Naive thymus-derived CD8-positive, alpha-beta T cell (primary cell): ENCODE measurements at regions not wholly inside any gene's neighbourhood (a gene's known extent, or its start where the extent isn't known, plus 50 kb on each side); places are given as distances from the start of the nearest gene placed in this dataset.

Experiments used
- ATAC-seq, 2 donors: fragments of 150-1000 bp; cut with Tn5 transposase in 1 of 2; sonication (Bioruptor Pico), chemical (Tn5 transposase) in 1 of 2; 1 replicate in 1 of 2; 2 replicates in 1 of 2; pipeline ENCODE4 v1.10.0; 2021; ENCODE audit warnings: mild to moderate bottlenecking in 2 of 2, moderate library complexity in 2 of 2
- POLR2A ChIA-PET: fragments of 350-600 bp; sonication (Branson Sonifier 250); formaldehyde crosslinking; loops from one replicate; lab custom pipeline; 2021; ENCODE audit warnings: antibody characterized with exemption; lab: Charles Lee
- DNase-seq, 10 donors: peaks; one replicate each; pipeline versions ENCODE4 v3.0.0 to v3.0.0-alpha.2; 2020 to 2022
- H3K27ac Mint-ChIP-seq, 10 donors: one replicate each; pipeline ENCODE4 v1.8.0; 2020 to 2022; ENCODE audit warnings: mild to moderate bottlenecking in 10 of 10, mixed read lengths in 10 of 10, moderate library complexity in 4 of 10, inconsistent platforms in 1 of 10
- H3K27me3 Mint-ChIP-seq, 5 donors: one replicate each; pipeline ENCODE4 v1.8.0; 2021 to 2022; ENCODE audit warnings: mixed read lengths in 5 of 5
- H3K36me3 Mint-ChIP-seq, 3 donors: one replicate each; pipeline ENCODE4 v1.8.0; 2020 to 2022; ENCODE audit warnings: mixed read lengths in 3 of 3, mild to moderate bottlenecking in 2 of 3, inconsistent platforms in 1 of 3
- H3K4me1 Mint-ChIP-seq, 4 donors: one replicate each; pipeline ENCODE4 v1.8.0; 2021 to 2022; ENCODE audit warnings: mixed read lengths in 4 of 4
- H3K4me3 Mint-ChIP-seq, 10 donors: one replicate each; pipeline ENCODE4 v1.8.0; 2020 to 2022; ENCODE audit warnings: mild to moderate bottlenecking in 10 of 10, mixed read lengths in 10 of 10, moderate library complexity in 6 of 10, inconsistent platforms in 1 of 10
- H3K9me3 Mint-ChIP-seq, 9 donors: one replicate each; pipeline ENCODE4 v1.8.0; 2020 to 2022; ENCODE audit warnings: mixed read lengths in 9 of 9, mild to moderate bottlenecking in 3 of 9, inconsistent platforms in 1 of 9, moderate library complexity in 1 of 9

DNA sequence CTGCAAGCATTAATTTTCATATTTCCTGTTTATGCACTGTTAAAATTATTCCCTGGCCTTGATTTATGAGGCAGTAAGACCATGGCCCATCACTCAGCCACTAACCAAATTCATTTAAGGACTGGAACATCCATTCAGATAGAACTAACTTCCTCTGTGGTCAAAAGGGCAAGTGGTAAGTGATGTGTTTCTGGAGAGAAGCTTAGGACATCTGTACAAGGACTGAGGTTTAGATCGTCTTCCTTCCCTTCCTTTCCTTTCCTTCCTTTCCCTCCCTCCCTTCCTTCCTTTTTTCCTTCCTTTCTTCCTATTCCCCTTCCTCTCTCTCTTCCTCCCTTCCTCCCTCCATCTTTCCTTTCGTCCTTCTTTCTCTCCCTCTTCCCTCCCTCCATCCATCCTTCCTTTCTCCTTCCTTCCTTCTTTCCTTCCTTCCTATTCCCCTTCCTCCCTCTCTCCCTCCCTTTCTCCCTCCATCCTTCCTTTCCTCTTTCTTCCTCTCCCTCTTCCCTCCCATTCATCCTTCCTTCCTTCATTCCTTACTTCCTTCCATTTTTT lies 1019.4 kb downstream of the TYW1 start:
- H3K4me1 Mint-ChIP-seq, result no peaks in the 10 kb centered on the region
- no peak for ATAC-seq
- no peak overlapping the region for H3K4me3 Mint-ChIP-seq
- no peaks in the 10 kb centered on the region for H3K27me3 Mint-ChIP-seq
- no peak overlapping the region for H3K27ac Mint-ChIP-seq
- POLR2A ChIA-PET, result no interaction called here
- H3K9me3 Mint-ChIP-seq, result peaks cover 0 to 24% (median 11%) of the 10 kb centered on the region in 9 donors
- peaks cover 0 to 9% (median 1%) of the 10 kb centered on the region in 3 donors for H3K36me3 Mint-ChIP-seq
- DNase-seq, result no peak

- Mint-ChIP-seq H3K4me1 (no peaks in the 10 kb centered on the region), H3K9me3 (peaks cover 0 to 32% (median 11%) of the 10 kb centered on the region in 9 donors), H3K4me3 (no peak overlapping the region), H3K27me3 (no peaks in the 10 kb centered on the region), H3K27ac (no peak overlapping the region), H3K36me3 (peaks cover 0 to 4% (median 0%) of the 10 kb centered on the region in 3 donors)
- no peak for DNase-seq
- ATAC-seq, result no peak
- POLR2A ChIA-PET, result no interaction called here
Measured at GRCh38 chr7:68020102-68020501, 1023.5 kb downstream of the TYW1 start.

DNA sequence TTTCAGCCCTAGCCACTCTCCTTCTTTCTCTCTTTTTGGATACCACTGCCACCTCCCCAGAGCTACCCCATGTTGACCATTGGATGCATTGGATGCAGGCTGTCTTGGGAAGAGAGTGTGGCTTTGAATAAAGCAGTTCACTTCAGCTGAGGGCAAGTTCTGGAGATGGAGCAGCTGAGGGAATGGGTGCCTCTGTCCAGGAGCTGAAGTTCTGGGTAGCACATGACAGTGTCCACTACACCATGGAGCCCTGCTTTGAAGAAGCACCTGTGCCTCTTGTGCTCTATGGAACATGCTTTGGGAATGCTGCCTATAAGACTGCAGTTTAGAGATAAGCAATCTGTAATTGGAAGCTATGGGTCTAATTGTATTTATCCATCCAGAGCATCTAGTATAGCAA lies 1028.7 kb downstream of the TYW1 start:
- POLR2A ChIA-PET, result no interaction called here
- H3K4me1 Mint-ChIP-seq, result no peaks in the 10 kb centered on the region

DNA sequence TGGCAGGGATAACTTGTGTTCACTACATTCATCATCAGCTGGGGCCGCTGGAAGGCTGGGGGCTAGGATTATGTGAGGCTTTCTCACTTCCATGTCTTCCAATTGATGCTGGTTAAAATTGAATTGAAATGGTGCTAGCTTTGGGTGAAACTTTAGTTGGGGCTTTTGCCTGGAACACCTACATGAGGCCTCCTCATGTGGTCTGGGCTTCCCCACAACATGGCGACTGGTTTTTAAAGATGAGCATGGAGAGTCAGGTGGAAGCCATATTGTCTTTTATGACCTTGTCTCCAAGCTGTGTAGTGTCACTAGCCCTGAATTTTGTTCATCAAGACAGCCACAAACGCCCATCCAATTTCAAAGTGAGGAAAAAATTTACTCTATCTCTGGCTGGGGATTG lies 1033.9 kb downstream of the TYW1 start:
- peaks cover 3 to 38% (median 16%) of the 10 kb centered on the region in 9 donors for H3K9me3 Mint-ChIP-seq
- ATAC-seq, result no peak
- no peak for DNase-seq
- peaks cover 0 to 4% (median 0%) of the 10 kb centered on the region in 5 donors for H3K27me3 Mint-ChIP-seq
- no peak overlapping the region for H3K27ac Mint-ChIP-seq
- POLR2A ChIA-PET, result no interaction called here
- no peaks in the 10 kb centered on the region for H3K4me1 Mint-ChIP-seq
- H3K36me3 Mint-ChIP-seq, result peaks cover 0 to 4% (median 0%) of the 10 kb centered on the region in 3 donors
- H3K4me3 Mint-ChIP-seq, result no peak overlapping the region

More for the DNA sequence above, 1028.7 kb downstream of the TYW1 start:
- Mint-ChIP-seq H3K27ac (no peak overlapping the region), H3K4me3 (no peak overlapping the region), H3K36me3 (peaks cover 0 to 4% (median 0%) of the 10 kb centered on the region in 3 donors), H3K9me3 (peaks cover 0 to 23% (median 9%) of the 10 kb centered on the region in 9 donors), H3K27me3 (no peaks in the 10 kb centered on the region)
- DNase-seq, result no peak
- ATAC-seq, result no peak

- Mint-ChIP-seq H3K27ac (no peak overlapping the region), H3K36me3 (peaks cover 0 to 4% (median 0%) of the 10 kb centered on the region in 3 donors), H3K4me1 (no peaks in the 10 kb centered on the region), H3K9me3 (peaks cover 3 to 33% (median 16%) of the 10 kb centered on the region in 9 donors), H3K27me3 (peaks cover 0 to 4% (median 0%) of the 10 kb centered on the region in 5 donors), H3K4me3 (no peak overlapping the region)
- DNase-seq (no peak), ATAC-seq (no peak)
- POLR2A ChIA-PET, result no interaction called here
Measured at GRCh38 chr7:68031180-68031943, 1034.7 kb downstream of the TYW1 start.

DNA sequence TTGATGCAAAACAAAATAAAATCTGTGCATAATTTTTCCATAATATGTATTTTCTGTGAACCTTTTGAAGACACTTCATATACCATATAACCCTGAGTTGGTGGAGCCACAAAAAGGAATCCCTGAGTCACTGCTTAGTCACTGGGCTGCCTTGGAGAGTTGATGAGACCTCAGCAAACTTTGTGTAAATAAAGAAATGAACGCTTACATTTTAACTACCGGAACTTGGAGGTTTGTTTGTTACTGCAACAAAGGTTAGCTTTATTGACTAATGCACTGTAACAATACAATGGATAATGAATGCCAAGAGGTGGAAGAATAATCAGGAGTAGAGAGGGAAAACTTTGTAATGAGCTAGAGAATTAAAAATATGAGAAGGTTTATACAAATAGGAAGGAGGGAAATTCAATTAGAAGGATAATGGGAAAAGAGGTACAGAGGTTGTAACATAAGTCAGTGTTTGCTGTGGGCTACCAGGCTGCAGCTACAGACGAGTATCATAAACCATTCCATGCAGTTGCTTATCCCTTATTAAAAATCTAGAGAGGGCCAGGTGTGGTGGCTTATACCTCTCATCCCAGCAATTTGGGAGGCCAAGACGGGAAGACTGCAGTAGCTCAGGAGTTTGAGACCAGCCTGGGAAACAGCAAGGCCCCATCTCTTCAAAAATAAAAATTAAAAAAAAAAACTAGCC lies 1042.1 kb downstream of the TYW1 start:
- peaks cover 0 to 1% (median 0%) of the 10 kb centered on the region in 5 donors for H3K27me3 Mint-ChIP-seq
- no peaks in the 10 kb centered on the region for H3K4me1 Mint-ChIP-seq
- ATAC-seq (no peak), DNase-seq (no peak)
- peaks cover 0 to 28% (median 5%) of the 10 kb centered on the region in 9 donors for H3K9me3 Mint-ChIP-seq
- no peak overlapping the region for H3K27ac Mint-ChIP-seq
- H3K36me3 Mint-ChIP-seq, result no peaks in the 10 kb centered on the region
- H3K4me3 Mint-ChIP-seq, result no peak overlapping the region
- POLR2A ChIA-PET, result no interaction called here

GRCh38 chr7:68041554-68041953 lies 1044.9 kb downstream of the TYW1 start:
- Mint-ChIP-seq H3K27me3 (peaks cover 0 to 1% (median 0%) of the 10 kb centered on the region in 5 donors), H3K9me3 (peaks cover 0 to 27% (median 5%) of the 10 kb centered on the region in 9 donors), H3K36me3 (no peaks in the 10 kb centered on the region), H3K4me3 (no peak overlapping the region), H3K4me1 (no peaks in the 10 kb centered on the region), H3K27ac (no peak overlapping the region)
- POLR2A ChIA-PET, result no interaction called here
- ATAC-seq, result no peak
- no peak for DNase-seq

DNA sequence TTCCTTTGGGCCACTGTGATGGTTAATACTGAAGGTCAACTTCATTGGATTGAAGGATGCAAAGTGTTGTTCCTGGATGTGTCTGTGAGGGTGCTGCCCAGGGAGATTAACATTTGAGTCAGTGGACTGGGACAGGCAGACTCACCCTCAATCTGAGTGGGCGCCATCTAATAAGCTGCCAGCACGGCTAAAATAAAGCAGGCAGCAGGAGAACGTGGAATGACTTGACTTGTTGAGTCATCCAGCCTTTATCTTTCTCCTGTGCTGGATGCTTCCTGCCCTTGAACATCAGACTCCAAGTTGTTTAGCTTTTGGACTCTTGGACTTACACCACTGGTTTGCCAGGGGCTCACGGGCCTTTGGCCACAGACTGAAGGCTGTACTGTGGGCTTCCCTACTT lies 1046.9 kb downstream of the TYW1 start:
- Mint-ChIP-seq H3K27me3 (peaks cover 0 to 1% (median 0%) of the 10 kb centered on the region in 5 donors), H3K4me1 (no peaks in the 10 kb centered on the region), H3K4me3 (no peak overlapping the region), H3K9me3 (peaks cover 0 to 21% (median 7%) of the 10 kb centered on the region in 9 donors), H3K27ac (no peak overlapping the region), H3K36me3 (no peaks in the 10 kb centered on the region)
- ATAC-seq, result no peak
- no peak for DNase-seq
- POLR2A ChIA-PET, result no interaction called here

- DNase-seq, result no peak
- Mint-ChIP-seq H3K36me3 (no peaks in the 10 kb centered on the region), H3K27ac (no peak overlapping the region), H3K4me1 (no peaks in the 10 kb centered on the region), H3K9me3 (peaks cover 0 to 18% (median 3%) of the 10 kb centered on the region in 9 donors), H3K4me3 (no peak overlapping the region), H3K27me3 (no peaks in the 10 kb centered on the region)
- POLR2A ChIA-PET, result no interaction called here
- no peak for ATAC-seq
Measured at GRCh38 chr7:68050627-68051026, 1054.0 kb downstream of the TYW1 start.

DNA sequence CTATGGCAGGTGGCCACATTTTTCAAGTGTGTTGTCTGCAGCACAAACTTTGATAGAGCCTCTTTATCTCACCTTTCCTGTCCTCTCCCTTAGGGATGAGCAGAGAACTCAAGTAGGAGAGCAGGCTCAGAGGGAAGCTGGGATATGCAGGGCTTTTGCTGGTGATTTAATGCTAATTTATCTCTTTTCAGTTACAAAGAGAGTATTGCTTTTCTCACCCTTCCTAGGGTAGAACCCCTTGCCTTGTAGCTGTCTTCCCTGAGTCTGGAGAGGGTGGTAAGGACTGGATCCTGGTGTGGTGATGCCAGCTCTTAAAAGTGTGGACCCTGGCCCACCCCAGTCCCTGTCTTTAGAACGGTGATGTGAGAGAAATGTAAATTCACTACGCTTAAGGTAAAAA lies 1061.4 kb downstream of the TYW1 start:
- no peak for DNase-seq
- Mint-ChIP-seq H3K27ac (no peak overlapping the region), H3K4me1 (no peaks in the 10 kb centered on the region), H3K9me3 (peaks cover 0 to 26% (median 8%) of the 10 kb centered on the region in 9 donors), H3K4me3 (no peak overlapping the region), H3K27me3 (peaks cover 0 to 9% (median 0%) of the 10 kb centered on the region in 5 donors), H3K36me3 (peaks cover 0 to 10% (median 0%) of the 10 kb centered on the region in 3 donors)
- no peak for ATAC-seq
- POLR2A ChIA-PET, result no interaction called here

GRCh38 chr7:68063171-68063570 lies 1066.5 kb downstream of the TYW1 start:
- Mint-ChIP-seq H3K27me3 (peaks cover 0 to 9% (median 0%) of the 10 kb centered on the region in 5 donors), H3K27ac (no peak overlapping the region), H3K9me3 (peaks cover 0 to 18% (median 7%) of the 10 kb centered on the region in 9 donors), H3K4me1 (no peaks in the 10 kb centered on the region), H3K36me3 (peaks cover 0 to 10% (median 0%) of the 10 kb centered on the region in 3 donors), H3K4me3 (no peak overlapping the region)
- ATAC-seq, result no peak
- POLR2A ChIA-PET, result no interaction called here
- no peak for DNase-seq

- Mint-ChIP-seq H3K9me3 (peaks cover 0 to 19% (median 5%) of the 10 kb centered on the region in 9 donors), H3K4me3 (no peak overlapping the region), H3K36me3 (peaks cover 0 to 1% (median 0%) of the 10 kb centered on the region in 3 donors), H3K4me1 (no peaks in the 10 kb centered on the region), H3K27ac (no peak overlapping the region), H3K27me3 (peaks cover 0 to 4% (median 0%) of the 10 kb centered on the region in 5 donors)
- POLR2A ChIA-PET, result no interaction called here
- ATAC-seq (no peak), DNase-seq (no peak)
Measured at GRCh38 chr7:68065581-68065980, 1068.9 kb downstream of the TYW1 start.

GRCh38 chr7:68067845-68068244 lies 1071.2 kb downstream of the TYW1 start:
- POLR2A ChIA-PET, result no interaction called here
- no peaks in the 10 kb centered on the region for H3K4me1 Mint-ChIP-seq
- no peak overlapping the region for H3K4me3 Mint-ChIP-seq
- peaks cover 0 to 20% (median 8%) of the 10 kb centered on the region in 9 donors for H3K9me3 Mint-ChIP-seq
- no peaks in the 10 kb centered on the region for H3K27me3 Mint-ChIP-seq
- peaks cover 0 to 2% (median 0%) of the 10 kb centered on the region in 3 donors for H3K36me3 Mint-ChIP-seq
- DNase-seq (no peak), ATAC-seq (no peak)
- no peak overlapping the region for H3K27ac Mint-ChIP-seq
